Bronchial epithelial cell (primary cell): ENCODE measurements at regions not wholly inside any gene's neighbourhood (a gene's known extent, or its start where the extent isn't known, plus 50 kb on each side); places are given as distances from the start of the nearest gene placed in this dataset.

Experiments
- DNase-seq: peaks from one replicate; pipeline ENCODE4 v3.0.0-alpha.2; 2010; ENCODE audit warnings: low read depth
- FAIRE-seq: peaks from 2 replicates; lab custom pipeline; 2011; peaks lifted over from hg19 to GRCh38; lab: Jason Lieb, UNC
- H3K27me3 ChIP-seq: 2 replicates; pipeline ENCODE4 v1.5.1; 2011; ENCODE audit warnings: low read length; ENCODE audit not compliant: control insufficient read depth, insufficient read depth
- H3K36me3 ChIP-seq: 2 replicates; pipeline ENCODE4 v1.5.1; 2011; ENCODE audit warnings: low read length; ENCODE audit not compliant: control insufficient read depth, insufficient read depth
- H3K4me3 ChIP-seq: 2 replicates; pipeline ENCODE4 v1.5.1; 2011; ENCODE audit warnings: mild to moderate bottlenecking, low read depth, low read length, control low read depth
- TF ChIP-seq, protein P1 (sequence below): IDR thresholded peaks from 2 replicates; pipeline ENCODE4 v1.5.1; 2011; ENCODE audit warnings: mild to moderate bottlenecking, moderate library complexity, low read length, control low read depth, inconsistent platforms; ENCODE audit not compliant: insufficient read depth, severe bottlenecking

DNA sequence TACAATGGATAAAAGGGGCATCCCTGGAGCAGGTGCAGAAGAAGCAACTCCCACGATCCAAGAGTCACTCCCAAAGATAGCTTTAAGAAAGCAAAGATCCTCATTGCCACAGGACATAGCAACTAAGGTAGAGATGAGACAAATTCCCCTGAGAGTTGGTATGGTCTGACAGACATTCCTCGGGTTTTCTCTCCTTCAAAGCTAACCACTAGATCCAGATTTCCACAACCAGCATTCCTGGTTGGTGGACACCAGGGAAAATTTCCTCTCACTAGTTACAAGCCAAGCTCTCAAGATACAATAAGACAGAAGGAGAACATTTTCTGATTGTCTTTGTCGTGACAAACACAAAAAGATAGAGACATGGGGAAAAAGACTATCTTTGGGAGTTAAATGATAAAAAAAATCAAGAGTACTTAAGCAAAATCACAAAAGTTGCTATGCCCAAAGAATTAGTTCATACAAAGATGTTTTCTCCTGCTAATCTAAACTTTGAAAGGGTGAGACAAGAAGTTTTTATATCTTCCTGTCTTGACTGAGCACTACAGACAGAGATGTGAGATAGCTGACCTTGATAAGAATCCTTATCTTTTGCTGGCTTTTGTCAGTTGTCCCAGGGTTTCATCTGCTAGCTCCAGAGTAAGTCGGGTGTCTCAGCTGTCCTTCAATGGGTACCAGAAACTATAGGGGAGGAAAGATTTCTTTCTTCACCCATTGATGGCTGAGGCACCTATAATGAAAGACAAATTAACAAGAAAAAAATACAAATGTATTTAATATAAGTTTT lies 200.5 kb downstream of the CENPC start:
- no peaks in the 10 kb centered on the region for H3K36me3 ChIP-seq
- H3K4me3 ChIP-seq: no peak overlapping the region
- DNase-seq (no peak), FAIRE-seq (no peak)
- TF ChIP-seq, protein P1, sequence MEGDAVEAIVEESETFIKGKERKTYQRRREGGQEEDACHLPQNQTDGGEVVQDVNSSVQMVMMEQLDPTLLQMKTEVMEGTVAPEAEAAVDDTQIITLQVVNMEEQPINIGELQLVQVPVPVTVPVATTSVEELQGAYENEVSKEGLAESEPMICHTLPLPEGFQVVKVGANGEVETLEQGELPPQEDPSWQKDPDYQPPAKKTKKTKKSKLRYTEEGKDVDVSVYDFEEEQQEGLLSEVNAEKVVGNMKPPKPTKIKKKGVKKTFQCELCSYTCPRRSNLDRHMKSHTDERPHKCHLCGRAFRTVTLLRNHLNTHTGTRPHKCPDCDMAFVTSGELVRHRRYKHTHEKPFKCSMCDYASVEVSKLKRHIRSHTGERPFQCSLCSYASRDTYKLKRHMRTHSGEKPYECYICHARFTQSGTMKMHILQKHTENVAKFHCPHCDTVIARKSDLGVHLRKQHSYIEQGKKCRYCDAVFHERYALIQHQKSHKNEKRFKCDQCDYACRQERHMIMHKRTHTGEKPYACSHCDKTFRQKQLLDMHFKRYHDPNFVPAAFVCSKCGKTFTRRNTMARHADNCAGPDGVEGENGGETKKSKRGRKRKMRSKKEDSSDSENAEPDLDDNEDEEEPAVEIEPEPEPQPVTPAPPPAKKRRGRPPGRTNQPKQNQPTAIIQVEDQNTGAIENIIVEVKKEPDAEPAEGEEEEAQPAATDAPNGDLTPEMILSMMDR: no peak
- H3K27me3 ChIP-seq: no peaks in the 10 kb centered on the region

DNA sequence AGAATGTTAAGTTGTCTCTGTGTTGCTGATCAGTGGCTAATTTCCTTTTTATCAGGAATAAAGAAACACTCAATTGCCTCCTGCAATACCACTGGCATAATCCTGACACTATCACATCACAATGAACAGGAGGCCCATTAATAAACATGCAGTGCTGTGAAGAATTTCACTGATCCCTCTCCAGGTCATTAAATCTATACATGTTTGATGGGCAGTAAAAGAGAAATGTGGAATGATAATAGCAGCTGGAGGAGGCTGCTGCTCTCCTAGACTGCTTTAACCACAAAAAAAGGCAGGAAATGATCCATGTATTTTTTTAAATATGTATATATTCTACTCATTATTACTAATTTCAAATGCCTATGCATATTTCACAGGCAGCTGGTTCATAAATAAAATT lies 202.1 kb downstream of the CENPC start:
- TF ChIP-seq, protein P1: no peak
- Histone ChIP-seq H3K4me3 (no peak overlapping the region), H3K36me3 (no peaks in the 10 kb centered on the region), H3K27me3 (no peaks in the 10 kb centered on the region)
- DNase-seq: no peak
- FAIRE-seq: no peak

DNA sequence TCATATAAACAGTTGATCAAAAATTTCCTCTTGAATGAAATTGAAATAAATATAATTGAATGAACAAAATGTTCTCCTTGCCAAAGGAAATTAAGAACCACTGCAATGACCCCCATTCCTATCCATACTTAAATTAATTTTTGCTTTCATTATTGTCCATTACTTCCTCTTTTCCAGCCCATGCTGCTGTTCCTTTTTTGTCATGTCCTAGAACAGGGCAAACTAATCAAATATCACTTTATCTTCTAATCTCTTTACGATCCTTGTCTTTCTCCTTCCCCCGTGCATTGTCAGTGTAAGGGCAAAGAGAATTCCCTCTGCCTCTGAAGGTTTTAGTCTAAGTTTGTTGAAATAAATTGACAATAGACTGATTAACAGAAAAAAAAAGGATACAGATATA lies 203.0 kb downstream of the CENPC start:
- Histone ChIP-seq H3K4me3 (no peak overlapping the region), H3K36me3 (no peaks in the 10 kb centered on the region), H3K27me3 (no peaks in the 10 kb centered on the region)
- TF ChIP-seq, protein P1: no peak
- DNase-seq: no peak
- FAIRE-seq: no peak

DNA sequence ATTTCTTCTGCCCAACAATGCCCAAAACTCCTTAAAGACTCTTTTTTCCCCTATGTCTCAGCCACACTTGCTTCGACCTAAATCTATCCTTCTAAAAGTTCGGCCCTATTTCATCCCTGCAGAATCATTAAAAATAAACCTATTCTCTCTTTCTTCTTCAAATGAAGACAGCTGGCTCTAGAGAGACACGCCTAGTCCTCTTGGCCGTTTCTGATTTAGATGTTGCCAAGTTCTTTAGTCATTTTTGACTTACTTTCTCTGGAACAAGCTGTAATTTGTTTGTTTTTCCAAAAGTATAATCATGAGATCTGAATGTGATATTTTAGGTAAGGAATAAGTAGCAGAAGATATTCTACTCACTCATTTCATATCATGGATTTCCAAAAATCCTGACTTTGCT lies 211.6 kb downstream of the CENPC start:
- H3K36me3 ChIP-seq: no peaks in the 10 kb centered on the region
- TF ChIP-seq, protein P1: no peak
- H3K4me3 ChIP-seq: no peak overlapping the region
- H3K27me3 ChIP-seq: no peaks in the 10 kb centered on the region
- no peak for DNase-seq
- no peak for FAIRE-seq

DNA sequence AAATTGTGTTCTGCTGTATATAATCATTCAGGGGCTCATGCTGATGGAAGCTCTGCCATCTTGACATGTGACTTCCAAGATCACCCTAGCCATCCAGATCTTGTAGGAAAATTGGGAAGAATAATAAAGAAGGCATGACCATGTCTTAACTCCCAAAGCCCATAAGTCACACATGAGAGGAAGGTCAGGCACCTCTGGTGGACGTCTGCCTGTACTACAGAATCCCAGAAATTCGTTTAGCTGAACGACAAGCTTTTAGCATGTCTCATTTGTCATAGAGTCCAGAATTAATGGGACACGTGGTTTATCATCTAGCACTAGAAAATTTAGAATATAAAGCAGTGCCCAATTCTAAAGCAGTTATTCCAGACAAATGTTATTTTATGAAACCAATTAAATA lies 212.7 kb downstream of the CENPC start:
- H3K4me3 ChIP-seq: no peak overlapping the region
- TF ChIP-seq, protein P1: peak; percentile 49
- no peaks in the 10 kb centered on the region for H3K36me3 ChIP-seq
- no peaks in the 10 kb centered on the region for H3K27me3 ChIP-seq
- DNase-seq (peak; percentile 38), FAIRE-seq (no peak)

DNA sequence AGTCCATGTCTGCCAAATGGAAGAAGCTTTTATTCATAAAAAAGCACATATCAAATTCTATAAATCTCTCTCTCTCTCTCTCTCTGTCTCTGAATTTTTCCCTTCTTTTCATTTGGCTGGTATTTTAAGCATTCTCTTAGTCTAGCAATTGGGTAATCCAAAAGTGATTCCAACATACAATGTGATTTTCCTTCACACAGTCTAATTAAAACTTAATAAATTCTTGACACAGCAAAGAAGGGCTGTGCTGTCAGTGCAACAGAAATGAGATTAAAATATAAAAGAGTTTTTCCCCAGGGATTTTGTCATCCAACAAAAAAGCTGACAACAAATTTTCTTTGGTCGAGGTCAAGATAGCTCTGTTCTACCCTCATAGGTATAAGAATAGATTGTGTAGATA lies 216.9 kb downstream of the CENPC start:
- no peaks in the 10 kb centered on the region for H3K27me3 ChIP-seq
- TF ChIP-seq, protein P1: no peak
- no peaks in the 10 kb centered on the region for H3K36me3 ChIP-seq
- DNase-seq (no peak), FAIRE-seq (no peak)
- no peak overlapping the region for H3K4me3 ChIP-seq
